GM12878 (cell line): ENCODE measurements at regions not wholly inside any gene's neighbourhood (a gene's known extent, or its start where the extent isn't known, plus 50 kb on each side); places are given as distances from the start of the nearest gene placed in this dataset.

ENCODE experiments used
- ATAC-seq: fragments of 200-7000 bp; cut with Tn5 transposase; 3 replicates; pipeline ENCODE4 v1.9.1; 2020; ENCODE audit warnings: mild to moderate bottlenecking, moderate library complexity
- BruUV-seq: library from RNA; stranded (reverse); fragments of 400-500 nt; replicated peaks from 2 replicates; lab custom pipeline; 2021; lab: Mats Ljungman, UMichigan
- CTCF ChIA-PET: fragments of 300-600 bp; sonication (Branson Sonifier 250); formaldehyde crosslinking; extraction: SDS; loops from one replicate; lab custom pipeline; 2021; ENCODE audit warnings: inconsistent platforms; lab: Yijun Ruan, JAX
- POLR2A ChIA-PET: fragments of 350-600 bp; formaldehyde crosslinking; extraction: SDS; loops from one replicate; lab custom pipeline; 2021; ENCODE audit warnings: inconsistent platforms; lab: Charles Lee
- RAD21 ChIA-PET: fragments of 300-600 bp; sonication (Branson Sonifier 250); formaldehyde crosslinking; loops from one replicate; lab custom pipeline; 2023; ENCODE audit warnings: antibody characterized with exemption; ENCODE audit not compliant: unreplicated experiment; lab: Charles Lee
- SMC1A ChIA-PET: fragments of 300-600 bp; sonication (Branson Sonifier 250); formaldehyde crosslinking; loops from one replicate; lab custom pipeline; 2023; ENCODE audit not compliant: unreplicated experiment, uncharacterized antibody; lab: Charles Lee
- DNase-seq: peaks from one replicate; pipeline ENCODE4 v3.0.0-alpha.2; 2011; ENCODE audit warnings: low read depth, low spot score
- FAIRE-seq: peaks from 3 replicates; lab custom pipeline; 2011; peaks lifted over from hg19 to GRCh38; lab: Jason Lieb, UNC
- H2AFZ ChIP-seq: 2 replicates; pipeline ENCODE4 v1.6.0; 2011; ENCODE audit warnings: low read depth, low read length, control low read depth; ENCODE audit not compliant: control insufficient read depth
- H3K27ac ChIP-seq: 2 replicates; pipeline ENCODE4 v1.5.1; 2011; ENCODE audit warnings: control low read depth; ENCODE audit not compliant: control insufficient read depth, insufficient read depth
- H3K27me3 ChIP-seq, 2 experiments: replicated peaks in 1 of 2; 2 replicates each; pipeline versions ENCODE4 v1.6.0 to v1.6.1; 2011; ENCODE audit warnings: low read length in 1 of 2; ENCODE audit not compliant: control insufficient read depth in 2 of 2, insufficient read depth in 2 of 2
- H3K36me3 ChIP-seq, 2 experiments: 2 replicates each; pipeline ENCODE4 v1.5.1; 2011; ENCODE audit warnings: low read length in 1 of 2; ENCODE audit not compliant: control insufficient read depth in 2 of 2, insufficient read depth in 2 of 2
- H3K4me1 ChIP-seq: 2 replicates; pipeline ENCODE4 v1.6.1; 2011; ENCODE audit warnings: mild to moderate bottlenecking, low read length, moderate library complexity, mixed read lengths; ENCODE audit not compliant: control insufficient read depth, insufficient read depth
- H3K4me2 ChIP-seq: 2 replicates; pipeline ENCODE4 v1.6.0; 2011; ENCODE audit warnings: control low read depth; ENCODE audit not compliant: control insufficient read depth, insufficient read depth
- H3K4me3 ChIP-seq: fragments of 200-600 bp; sonication (generic); 2 replicates; pipeline ENCODE4 v1.5.1; 2016
- H3K79me2 ChIP-seq: 2 replicates; pipeline ENCODE4 v1.6.0; 2011; ENCODE audit warnings: low read length; ENCODE audit not compliant: control insufficient read depth, insufficient read depth
- H3K9ac ChIP-seq: 2 replicates; pipeline ENCODE4 v1.8.0; 2011; ENCODE audit warnings: low read length, control low read depth, mixed read lengths; ENCODE audit not compliant: control insufficient read depth, insufficient read depth
- H3K9me3 ChIP-seq: replicated peaks from 3 replicates; pipeline ENCODE4 v1.5.1; 2011; ENCODE audit warnings: mild to moderate bottlenecking, low read length; ENCODE audit not compliant: control insufficient read depth, insufficient read depth
- H4K20me1 ChIP-seq: 2 replicates; pipeline ENCODE4 v1.6.0; 2011; ENCODE audit not compliant: control insufficient read depth, insufficient read depth
- ATF7 ChIP-seq: fragments of 450-650 bp; IDR thresholded peaks from 2 replicates; pipeline ENCODE4 v1.6.1; 2016; ENCODE audit warnings: low read depth, mild to moderate bottlenecking
- BCLAF1 ChIP-seq: fragments of 450-650 bp; IDR thresholded peaks from 2 replicates; pipeline ENCODE4 v1.6.1; 2017; ENCODE audit warnings: antibody characterized with exemption, mild to moderate bottlenecking, moderate library complexity
- CBX3 ChIP-seq: fragments of 200-600 bp; sonication (generic); IDR thresholded peaks from 2 replicates; pipeline ENCODE4 v1.6.1; 2016; ENCODE audit warnings: low read depth, borderline replicate concordance
- CREM ChIP-seq: IDR thresholded peaks from 2 replicates; pipeline ENCODE4 v1.6.1; 2014; ENCODE audit warnings: antibody characterized with exemption, low read depth
- DPF2 ChIP-seq: fragments of 450-650 bp; IDR thresholded peaks from 2 replicates; pipeline ENCODE4 v1.6.1; 2017; ENCODE audit warnings: mild to moderate bottlenecking
- ELK1 ChIP-seq: IDR thresholded peaks from 2 replicates; pipeline ENCODE4 v1.6.1; 2012; ENCODE audit warnings: low read depth, low read length, improper control_type of control experiment
- GATAD2B ChIP-seq: fragments of 450-650 bp; conservative IDR thresholded peaks from 2 replicates; pipeline ENCODE4 v1.6.1; 2017; ENCODE audit warnings: low read depth, mild to moderate bottlenecking, moderate library complexity
- KLF5 ChIP-seq: fragments of 450-650 bp; IDR thresholded peaks from 2 replicates; pipeline ENCODE4 v1.6.1; 2014; ENCODE audit warnings: mild to moderate bottlenecking; ENCODE audit not compliant: partially characterized antibody
- LARP7 ChIP-seq: fragments of 450-650 bp; IDR thresholded peaks from 2 replicates; pipeline ENCODE4 v1.6.1; 2017; ENCODE audit warnings: mild to moderate bottlenecking
- MEF2A ChIP-seq: IDR thresholded peaks from 2 replicates; pipeline ENCODE4 v1.6.1; 2011; ENCODE audit warnings: low read depth, mild to moderate bottlenecking, low read length, moderate library complexity; ENCODE audit not compliant: insufficient read depth
- MEF2B ChIP-seq: fragments of 450-650 bp; IDR thresholded peaks from 2 replicates; pipeline ENCODE4 v1.6.1; 2018; ENCODE audit warnings: mild to moderate bottlenecking, moderate library complexity; ENCODE audit not compliant: partially characterized antibody, poor library complexity, severe bottlenecking
- MTA2 ChIP-seq: fragments of 450-650 bp; IDR thresholded peaks from 2 replicates; pipeline ENCODE4 v1.6.1; 2016; ENCODE audit warnings: low read depth, mild to moderate bottlenecking, moderate library complexity
- MXI1 ChIP-seq: fragments of 150-350 bp; IDR thresholded peaks from 2 replicates; pipeline ENCODE4 v1.6.1; 2011; ENCODE audit warnings: low read depth, mild to moderate bottlenecking, inconsistent platforms, low read length, improper control_type of control experiment
- NFYB ChIP-seq: IDR thresholded peaks from 2 replicates; pipeline ENCODE4 v1.6.1; 2011; ENCODE audit warnings: low read depth, mild to moderate bottlenecking, low read length, improper control_type of control experiment, moderate library complexity; ENCODE audit not compliant: insufficient read depth
- PBX3 ChIP-seq: IDR thresholded peaks from 2 replicates; pipeline ENCODE4 v1.6.1; 2011; ENCODE audit warnings: mild to moderate bottlenecking, low read depth, low read length, moderate library complexity; ENCODE audit not compliant: insufficient replicate concordance
- RCOR1 ChIP-seq: conservative IDR thresholded peaks from 2 replicates; pipeline ENCODE4 v1.6.1; 2012; ENCODE audit warnings: low read depth, low read length, improper control_type of control experiment
- SIX5 ChIP-seq: IDR thresholded peaks from 2 replicates; pipeline ENCODE4 v1.6.1; 2011; ENCODE audit warnings: mild to moderate bottlenecking, low read depth, low read length, moderate library complexity; ENCODE audit not compliant: severe bottlenecking
- SKIL ChIP-seq: fragments of 450-650 bp; IDR thresholded peaks from 2 replicates; pipeline ENCODE4 v1.6.1; 2017; ENCODE audit warnings: mild to moderate bottlenecking, low read depth, inconsistent platforms; ENCODE audit not compliant: poor library complexity, severe bottlenecking
- SMARCA5 ChIP-seq: fragments of 450-650 bp; IDR thresholded peaks from 2 replicates; pipeline ENCODE4 v1.6.1; 2017; ENCODE audit warnings: mild to moderate bottlenecking
- ZZZ3 ChIP-seq: IDR thresholded peaks from 2 replicates; pipeline ENCODE4 v1.6.1; 2011; ENCODE audit warnings: low read depth; ENCODE audit not compliant: control insufficient read depth, insufficient read length
- WGBS: methylation state at CpG from one replicate; pipeline ENCODE4 v1.1.6; 2016; ENCODE audit warnings: low lambda C conversion rate; ENCODE audit not compliant: insufficient replicate concordance, insufficient coverage; ENCODE audit errors: missing lambda C conversion rate; 5-methylcytosine and 5-hydroxymethylcytosine counted together
- in situ Hi-C: fragments of 300-500 bp; cut with MboI; formaldehyde crosslinking; loops from 9 replicates; pipeline ENCODE4 v1.14.3; 2018; ENCODE audit warnings: mixed read lengths
- intact Hi-C: fragments of 100-400 bp; cut with micrococcal nuclease; formaldehyde crosslinking; loops from one replicate; pipeline ENCODE4 v1.14.2; 2022; ENCODE audit not compliant: unreplicated experiment

- no peaks in the 10 kb centered on the region for H3K36me3 ChIP-seq
- ATAC-seq (no peak), DNase-seq (no peak), FAIRE-seq (no peak)
- POLR2A ChIA-PET: no interaction called here
- TF ChIP-seq LARP7 (no peak), CREM (no peak), SMARCA5 (no peak), MXI1 (no peak), GATAD2B (no peak), SIX5 (no peak), ELK1 (no peak), SKIL (no peak), ATF7 (no peak), MEF2A (no peak), ZZZ3 (no peak), BCLAF1 (no peak), PBX3 (no peak), KLF5 (no peak), MTA2 (no peak), CBX3 (no peak), MEF2B (no peak), NFYB (no peak), RCOR1 (no peak), DPF2 (no peak)
- no peak overlapping the region for H3K4me2 ChIP-seq
- H4K20me1 ChIP-seq: no peaks in the 10 kb centered on the region
- in situ Hi-C loops: no loop called here
- no TSS peak for BruUV-seq
- no peak overlapping the region for H3K4me3 ChIP-seq
- H2AFZ ChIP-seq: no peak overlapping the region
- RAD21 ChIA-PET: no interaction called here
- whole genome bisulfite sequencing: under 1% methylated on average over 4 of the region's 4 CpGs
- intact Hi-C loops: no loop called here
- no peaks in the 10 kb centered on the region for H3K79me2 ChIP-seq
- no peak overlapping the region for H3K27ac ChIP-seq
- peaks cover 0 to 5% of the 10 kb centered on the region in 2 experiments; a peak in 3 of 4 replicates for H3K27me3 ChIP-seq
- no peaks in the 10 kb centered on the region for H3K9me3 ChIP-seq
- CTCF ChIA-PET: no interaction called here
- SMC1A ChIA-PET: no interaction called here
- no peak overlapping the region for H3K9ac ChIP-seq
- no peaks in the 10 kb centered on the region for H3K4me1 ChIP-seq
Measured at GRCh38 chr11:116352881-116353280, 419.9 kb downstream of the BUD13 start.
